H1 (cell line): ENCODE measurements at regions not wholly inside any gene's neighbourhood (a gene's known extent, or its start where the extent isn't known, plus 50 kb on each side); places are given as distances from the start of the nearest gene placed in this dataset.

Experiments
- CTCF ChIA-PET: fragments of 300-600 bp; sonication (Branson Sonifier 250); formaldehyde crosslinking; loops from one replicate; lab custom pipeline; 2021; ENCODE audit not compliant: partially characterized antibody; lab: Charles Lee
- POLR2A ChIA-PET: fragments of 300-600 bp; sonication (Branson Sonifier 250); formaldehyde crosslinking; loops from one replicate; lab custom pipeline; 2021; ENCODE audit warnings: inconsistent platforms; ENCODE audit not compliant: partially characterized antibody; lab: Charles Lee
- DNase-seq, 2 experiments: peaks; one replicate each; pipeline versions ENCODE4 v3.0.0 to v3.0.0-alpha.2; 2010 to 2022; ENCODE audit warnings: low spot score in 2 of 2, low read depth in 1 of 2, mixed read lengths in 1 of 2
- FAIRE-seq: peaks from 2 replicates; lab custom pipeline; 2011; peaks lifted over from hg19 to GRCh38; lab: Jason Lieb, UNC
- H2AFZ ChIP-seq: 2 replicates; pipeline ENCODE4 v1.8.1; 2012; ENCODE audit warnings: low read length, inconsistent platforms
- H2AK5ac ChIP-seq: 2 replicates; pipeline ENCODE4 v1.6.1; 2013; ENCODE audit warnings: low read depth, low read length
- H2BK120ac ChIP-seq: replicated peaks from 2 replicates; pipeline ENCODE3; 2013; ENCODE audit warnings: low read depth, low read length, inconsistent platforms
- H2BK12ac ChIP-seq: 2 replicates; pipeline ENCODE4 v1.6.1; 2013; ENCODE audit warnings: low read depth, low read length
- H2BK15ac ChIP-seq: 2 replicates; pipeline ENCODE4 v1.6.1; 2013; ENCODE audit warnings: low read length
- H2BK20ac ChIP-seq: 2 replicates; pipeline ENCODE4 v1.6.1; 2013; ENCODE audit warnings: low read length
- H2BK5ac ChIP-seq: 2 replicates; pipeline ENCODE4 v1.6.1; 2013; ENCODE audit warnings: low read depth, low read length
- H3K14ac ChIP-seq: 2 replicates; pipeline ENCODE4 v1.6.1; 2013; ENCODE audit warnings: inconsistent platforms; ENCODE audit not compliant: insufficient read length
- H3K18ac ChIP-seq: 2 replicates; pipeline ENCODE4 v1.6.1; 2013; ENCODE audit warnings: low read length; ENCODE audit errors: extremely low read depth
- H3K23ac ChIP-seq: 2 replicates; pipeline ENCODE4 v1.6.1; 2013; ENCODE audit warnings: inconsistent platforms; ENCODE audit not compliant: insufficient read length
- H3K23me2 ChIP-seq: 2 replicates; pipeline ENCODE4 v1.6.1; 2013; ENCODE audit warnings: low read depth, low read length
- H3K27ac ChIP-seq: 2 replicates; pipeline ENCODE4 v1.6.1; 2011; ENCODE audit warnings: low read depth, low read length, inconsistent platforms
- H3K27me3 ChIP-seq, 4 experiments: replicated peaks in 1 of 4; 1 replicate in 1 of 4; 2 replicates in 3 of 4; pipeline versions ENCODE4 v1.6.1 to v1.8.1; 2011 to 2013; ENCODE audit warnings: low read length in 3 of 4, mild to moderate bottlenecking in 3 of 4, inconsistent platforms in 2 of 4, mixed read lengths in 2 of 4, moderate library complexity in 1 of 4; ENCODE audit not compliant: control insufficient read depth in 3 of 4, insufficient read depth in 3 of 4; ENCODE audit errors: extremely low read depth in 1 of 4
- H3K36me3 ChIP-seq, 4 experiments: 2 replicates each; pipeline versions ENCODE4 v1.6.1 to v1.8.1; 2011 to 2013; ENCODE audit warnings: mild to moderate bottlenecking in 4 of 4, low read length in 3 of 4, moderate library complexity in 2 of 4, control low read depth in 1 of 4, inconsistent platforms in 1 of 4; ENCODE audit not compliant: insufficient read depth in 4 of 4, control insufficient read depth in 2 of 4
- H3K4ac ChIP-seq: replicated peaks from 2 replicates; pipeline ENCODE3; 2013; ENCODE audit warnings: low read length, low read depth, mixed read lengths, inconsistent platforms; ENCODE audit not compliant: insufficient read length
- H3K4me1 ChIP-seq, 4 experiments: replicated peaks in 1 of 4; 1 replicate in 1 of 4; 2 replicates in 3 of 4; pipeline versions ENCODE4 v1.6.1 to v1.8.1; 2011 to 2013; ENCODE audit warnings: low read length in 3 of 4, inconsistent platforms in 2 of 4, mixed read lengths in 1 of 4; ENCODE audit not compliant: insufficient read depth in 4 of 4, control insufficient read depth in 3 of 4
- H3K4me2 ChIP-seq, 2 experiments: 2 replicates each; pipeline versions ENCODE4 v1.6.1 to v1.8.1; 2011 to 2013; ENCODE audit warnings: low read depth in 2 of 2, low read length in 2 of 2, control low read depth in 1 of 2, inconsistent platforms in 1 of 2, mild to moderate bottlenecking in 1 of 2; ENCODE audit not compliant: insufficient read depth in 1 of 2
- H3K4me3 ChIP-seq, 4 experiments: fragments of 200-600, 300-600 bp in 1 of 4; sonication (generic), shearing (Covaris generic), sonication (Bioruptor Twin) in 1 of 4; 2 replicates each; pipeline versions ENCODE4 v1.5.1 to v1.8.1; 2011 to 2016; ENCODE audit warnings: low read length in 4 of 4, low read depth in 3 of 4, control low read depth in 2 of 4, inconsistent platforms in 2 of 4, mild to moderate bottlenecking in 2 of 4, mixed read lengths in 1 of 4, moderate library complexity in 1 of 4; ENCODE audit not compliant: insufficient read depth in 2 of 4; ENCODE audit errors: extremely low read depth in 1 of 4
- H3K56ac ChIP-seq: replicated peaks from 2 replicates; pipeline ENCODE3; 2013; ENCODE audit warnings: low read depth, mild to moderate bottlenecking, mixed read lengths, low read length, inconsistent platforms; ENCODE audit not compliant: insufficient read length
- H3K79me1 ChIP-seq: 2 replicates; pipeline ENCODE4 v1.6.1; 2013; ENCODE audit warnings: low read depth, low read length, control low read depth
- H3K79me2 ChIP-seq, 2 experiments: 2 replicates each; pipeline versions ENCODE4 v1.6.1 to v1.8.1; 2012 to 2013; ENCODE audit warnings: low read length in 2 of 2, mild to moderate bottlenecking in 2 of 2, inconsistent platforms in 1 of 2; ENCODE audit not compliant: insufficient read depth in 2 of 2, control insufficient read depth in 1 of 2
- H3K9ac ChIP-seq, 4 experiments: replicated peaks in 1 of 4; 1 replicate in 1 of 4; 2 replicates in 3 of 4; pipeline versions ENCODE4 v1.6.1 to v1.8.1; 2011 to 2013; ENCODE audit warnings: low read depth in 3 of 4, low read length in 3 of 4, control low read depth in 2 of 4, mild to moderate bottlenecking in 2 of 4, moderate library complexity in 2 of 4, inconsistent platforms in 1 of 4; ENCODE audit errors: extremely low read depth in 1 of 4
- H3K9me3 ChIP-seq, 2 experiments: 2 replicates each; pipeline versions ENCODE4 v1.6.1 to v1.8.1; 2012 to 2013; ENCODE audit warnings: mild to moderate bottlenecking in 2 of 2, moderate library complexity in 2 of 2, control low read depth in 1 of 2, inconsistent platforms in 1 of 2, low read depth in 1 of 2, low read length in 1 of 2, mixed read lengths in 1 of 2; ENCODE audit not compliant: insufficient read depth in 2 of 2
- H4K20me1 ChIP-seq, 2 experiments: replicated peaks in 1 of 2; 2 replicates each; pipeline versions ENCODE3 to v1.8.1; 2011 to 2013; ENCODE audit warnings: inconsistent platforms in 2 of 2, low read length in 2 of 2, mild to moderate bottlenecking in 1 of 2; ENCODE audit not compliant: insufficient read depth in 2 of 2, control insufficient read depth in 1 of 2
- H4K5ac ChIP-seq: 2 replicates; pipeline ENCODE4 v1.6.1; 2013; ENCODE audit warnings: low read length, low read depth, mixed read lengths, inconsistent platforms; ENCODE audit not compliant: insufficient read length
- H4K8ac ChIP-seq: 2 replicates; pipeline ENCODE4 v1.8.0; 2013; ENCODE audit warnings: mild to moderate bottlenecking, moderate library complexity, low read length, inconsistent platforms; ENCODE audit not compliant: insufficient read depth; ENCODE audit errors: extremely low read depth
- H4K91ac ChIP-seq: replicated peaks from 2 replicates; pipeline ENCODE3; 2013; ENCODE audit warnings: low read length, mixed read lengths, inconsistent platforms; ENCODE audit not compliant: insufficient read length
- ASH2L ChIP-seq: fragments of 200-600, 300-600 bp; sonication (generic); IDR thresholded peaks from one replicate; pipeline ENCODE4 v1.7.1; 2017; ENCODE audit warnings: low read length
- BACH1 ChIP-seq: IDR thresholded peaks from 2 replicates; pipeline ENCODE4 v1.6.1; 2012; ENCODE audit warnings: low read length, improper control_type of control experiment
- CEBPB ChIP-seq: IDR thresholded peaks from 2 replicates; pipeline ENCODE4 v1.6.1; 2012; ENCODE audit warnings: low read depth, low read length
- CHD1 ChIP-seq: IDR thresholded peaks from 2 replicates; pipeline ENCODE4 v1.6.1; 2012; ENCODE audit warnings: low read depth, low read length, improper control_type of control experiment
- E2F6 ChIP-seq: IDR thresholded peaks from 2 replicates; pipeline ENCODE4 v1.6.1; 2012; ENCODE audit warnings: inconsistent platforms
- EZH2 ChIP-seq: fragments of 200-600 bp; sonication (generic); IDR thresholded peaks from 2 replicates; pipeline ENCODE4 v1.7.1; 2012; ENCODE audit warnings: low read depth, mild to moderate bottlenecking, moderate library complexity, low read length, inconsistent platforms; ENCODE audit not compliant: severe bottlenecking
- HDAC6 ChIP-seq: IDR thresholded peaks from one replicate; pipeline ENCODE4 v1.7.1; 2012; ENCODE audit warnings: low read depth, mild to moderate bottlenecking, inconsistent platforms, low read length, moderate library complexity
- SIN3A ChIP-seq, 2 experiments: IDR thresholded peaks in 1 of 2; conservative IDR thresholded peaks in 1 of 2; 2 replicates each; pipeline ENCODE4 v1.6.1; 2011 to 2012; ENCODE audit warnings: low read length in 2 of 2, improper control_type of control experiment in 1 of 2, low read depth in 1 of 2, mild to moderate bottlenecking in 1 of 2
- SIRT6 ChIP-seq: IDR thresholded peaks from one replicate; pipeline ENCODE4 v1.7.1; 2012; ENCODE audit warnings: low read length, inconsistent platforms
- USF2 ChIP-seq: IDR thresholded peaks from 2 replicates; pipeline ENCODE4 v1.6.1; 2011; ENCODE audit warnings: low read length, improper control_type of control experiment
- YY1 ChIP-seq: IDR thresholded peaks from 2 replicates; pipeline ENCODE4 v1.6.1; 2011; ENCODE audit warnings: low read depth, mild to moderate bottlenecking, low read length
- WGBS, 2 experiments: shearing (Covaris generic) in 1 of 2; methylation state at CpG; one replicate each; pipeline versions ENCODE4 v1.1.6 to v1.1.7; 2013 to 2015; ENCODE audit warnings: low lambda C conversion rate in 2 of 2, mixed read lengths in 2 of 2, inconsistent platforms in 1 of 2, low coverage in 1 of 2, missing lambda C conversion rate in 1 of 2; ENCODE audit not compliant: insufficient replicate concordance in 2 of 2, insufficient coverage in 1 of 2, insufficient read length in 1 of 2; ENCODE audit errors: extremely low coverage in 1 of 2, missing lambda C conversion rate in 1 of 2; 5-methylcytosine and 5-hydroxymethylcytosine counted together

- Histone ChIP-seq H3K14ac (no peak overlapping the region), H3K9ac (no peak overlapping the region), H3K23ac (no peak overlapping the region), H2BK15ac (no peak overlapping the region), H2BK20ac (no peak overlapping the region), H2BK5ac (no peak overlapping the region), H4K5ac (no peak overlapping the region), H3K79me2 (no peaks in the 10 kb centered on the region), H2AFZ (no peak overlapping the region), H3K4me3 (no peak overlapping the region), H3K56ac (no peak overlapping the region), H2BK12ac (no peak overlapping the region), H3K9me3 (no peaks in the 10 kb centered on the region), H3K18ac (no peak overlapping the region), H3K4ac (no peak overlapping the region), H2AK5ac (no peak overlapping the region), H2BK120ac (no peak overlapping the region), H3K36me3 (no peaks in the 10 kb centered on the region), H4K8ac (no peak overlapping the region), H4K91ac (no peak overlapping the region), H3K4me1 (peaks cover 0 to 5% (median 0%) of the 10 kb centered on the region in 4 experiments; a peak in 2 of 7 replicates), H3K23me2 (no peaks in the 10 kb centered on the region), H3K27ac (no peak overlapping the region), H3K79me1 (no peaks in the 10 kb centered on the region), H4K20me1 (no peaks in the 10 kb centered on the region), H3K27me3 (no peaks in the 10 kb centered on the region), H3K4me2 (no peak overlapping the region)
- DNase-seq (peak in 1 of 2 experiments; percentile 30), FAIRE-seq (no peak)
- 84% methylated on average over 3 of the region's 4 CpGs; no CpG with 5 or more reads in 1 of the 2 experiments for WGBS, 2 experiments
- ChIA-PET POLR2A (no interaction called here), CTCF (interaction anchor here (1.4 to 4.1 kb wide), 3 partner anchors 17 to 33 kb away, joined by 3 to 17 read pairs (median 14); no protein-coding TSS in a partner anchor)
- TF ChIP-seq USF2 (no peak), SIN3A (conservative IDR thresholded peaks at IDR 0.05 in 1 of 2, IDR thresholded peaks at IDR 0.05 in 1 of 2; ENCODE audit: low read depth in 1 of 2, low read length in 2 of 2) (no peak), BACH1 (no peak), YY1 (no peak), ASH2L (no peak), E2F6 (no peak), EZH2 (no peak), CHD1 (no peak), SIRT6 (no peak), CEBPB (no peak), HDAC6 (no peak)
Observed at GRCh38 chr1:29414086-29414485, 177.8 kb downstream of the PTPRU start.
